ENCODE measurements at regions not wholly inside any gene's neighbourhood (a gene's known extent, or its start where the extent isn't known, plus 50 kb on each side); places are given as distances from the start of the nearest gene placed in this dataset.

DNA sequence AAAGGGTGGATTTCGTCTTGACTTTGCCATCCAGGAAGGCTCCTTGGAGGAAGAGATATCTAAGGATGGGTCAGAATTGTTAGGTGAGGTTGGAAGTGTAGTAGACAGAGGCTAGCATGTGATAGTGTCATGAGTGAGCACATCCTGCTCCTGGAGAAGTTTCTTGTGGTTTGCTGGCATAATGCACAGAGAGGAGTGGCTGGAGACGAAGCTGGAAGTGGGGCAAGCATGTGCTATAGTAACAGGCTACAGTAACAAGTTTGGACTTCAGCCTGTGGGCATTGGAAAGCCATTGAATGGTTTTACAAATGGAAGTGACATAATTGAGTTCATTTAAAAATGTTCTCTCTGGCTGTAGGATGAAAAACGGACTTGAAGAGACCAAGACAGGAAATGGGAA, 175.6 kb upstream of the VWC2 start:
- TF ChIP-seq, protein P1, sequence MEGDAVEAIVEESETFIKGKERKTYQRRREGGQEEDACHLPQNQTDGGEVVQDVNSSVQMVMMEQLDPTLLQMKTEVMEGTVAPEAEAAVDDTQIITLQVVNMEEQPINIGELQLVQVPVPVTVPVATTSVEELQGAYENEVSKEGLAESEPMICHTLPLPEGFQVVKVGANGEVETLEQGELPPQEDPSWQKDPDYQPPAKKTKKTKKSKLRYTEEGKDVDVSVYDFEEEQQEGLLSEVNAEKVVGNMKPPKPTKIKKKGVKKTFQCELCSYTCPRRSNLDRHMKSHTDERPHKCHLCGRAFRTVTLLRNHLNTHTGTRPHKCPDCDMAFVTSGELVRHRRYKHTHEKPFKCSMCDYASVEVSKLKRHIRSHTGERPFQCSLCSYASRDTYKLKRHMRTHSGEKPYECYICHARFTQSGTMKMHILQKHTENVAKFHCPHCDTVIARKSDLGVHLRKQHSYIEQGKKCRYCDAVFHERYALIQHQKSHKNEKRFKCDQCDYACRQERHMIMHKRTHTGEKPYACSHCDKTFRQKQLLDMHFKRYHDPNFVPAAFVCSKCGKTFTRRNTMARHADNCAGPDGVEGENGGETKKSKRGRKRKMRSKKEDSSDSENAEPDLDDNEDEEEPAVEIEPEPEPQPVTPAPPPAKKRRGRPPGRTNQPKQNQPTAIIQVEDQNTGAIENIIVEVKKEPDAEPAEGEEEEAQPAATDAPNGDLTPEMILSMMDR (IDR thresholded peaks at IDR 0.05; ENCODE audit: insufficient read depth, low read depth, low read length), result no peak
- no peak for TF ChIP-seq EZH2 (IDR thresholded peaks at IDR 0.05; ENCODE audit: insufficient read depth, low read length)

Data from astrocyte (in vitro differentiated cells and primary cell).